Colonic mucosa (tissue), 4 donors: ENCODE measurements at regions not wholly inside any gene's neighbourhood (a gene's known extent, or its start where the extent isn't known, plus 50 kb on each side); places are given as distances from the start of the nearest gene placed in this dataset.
"Not testable (repeated sequence)": the region's sequence is repeated elsewhere in the genome, so short reads cannot be mapped to it uniquely, and the experiment has no call there.

ENCODE experiments used
- DNase-seq: peaks from one replicate; pipeline ENCODE4 v3.0.0-alpha.2; 2020
- H3K27ac ChIP-seq: fragments of 200-600 bp; one replicate; pipeline ENCODE4 v1.8.0; 2021
- H3K27me3 ChIP-seq: fragments of 200-600 bp; one replicate; pipeline ENCODE4 v1.8.0; 2021
- H3K36me3 ChIP-seq: fragments of 200-600 bp; one replicate; pipeline ENCODE4 v1.8.0; 2021
- H3K4me1 ChIP-seq: fragments of 200-600 bp; one replicate; pipeline ENCODE4 v1.8.0; 2021; ENCODE audit warnings: mild to moderate bottlenecking
- H3K4me3 ChIP-seq: fragments of 200-600 bp; one replicate; pipeline ENCODE4 v1.8.0; 2021
- H3K9ac ChIP-seq, 2 donors: one replicate each; pipeline ENCODE4 v1.7.0; 2013; ENCODE audit warnings: control low read depth in 2 of 2, low read depth in 2 of 2, low read length in 2 of 2
- H3K9me3 ChIP-seq: fragments of 200-600 bp; one replicate; pipeline ENCODE4 v1.8.0; 2021
- CTCF ChIP-seq: fragments of 200-600 bp; IDR thresholded peaks from one replicate; pipeline ENCODE4 v1.8.0; 2022; ENCODE audit warnings: antibody characterized with exemption, mild to moderate bottlenecking
- intact Hi-C: fragments of 100-400 bp; cut with DNase I; formaldehyde crosslinking; loops from one replicate; pipeline ENCODE4 v1.14.1; 2022
- donor health status: healthy.
- donor health status: DM: no; HTN: no; CAD: no.
- donor health status: DM: no; HTN: no; CAD: no.

- no peak for TF ChIP-seq CTCF
- H3K4me3 ChIP-seq: no peak overlapping the region
- H3K9ac ChIP-seq: no peak overlapping the region
- no peak for DNase-seq
- H3K27ac ChIP-seq: no peak overlapping the region
- intact Hi-C loops: no loop called here
- H3K27me3 ChIP-seq: no peaks in the 10 kb centered on the region
- no peaks in the 10 kb centered on the region for H3K9me3 ChIP-seq
- H3K36me3 ChIP-seq: no peaks in the 10 kb centered on the region
- no peaks in the 10 kb centered on the region for H3K4me1 ChIP-seq
Measured at GRCh38 chr5:18526792-18527405, 892.6 kb downstream of the TAF11L14 start.

GRCh38 chr5:18533137-18533536 lies 898.9 kb downstream of the TAF11L14 start:
- no peak for TF ChIP-seq CTCF
- H3K9ac ChIP-seq: no peak overlapping the region
- no peaks in the 10 kb centered on the region for H3K4me1 ChIP-seq
- intact Hi-C loops: no loop called here
- no peaks in the 10 kb centered on the region for H3K9me3 ChIP-seq
- no peaks in the 10 kb centered on the region for H3K36me3 ChIP-seq
- H3K4me3 ChIP-seq: no peak overlapping the region
- no peak for DNase-seq
- no peak overlapping the region for H3K27ac ChIP-seq
- no peaks in the 10 kb centered on the region for H3K27me3 ChIP-seq

GRCh38 chr5:18534119-18534518 lies 899.9 kb downstream of the TAF11L14 start:
- TF ChIP-seq CTCF: no peak
- DNase-seq: no peak
- H3K27ac ChIP-seq: no peak overlapping the region
- H3K4me1 ChIP-seq: no peaks in the 10 kb centered on the region
- H3K9me3 ChIP-seq: no peaks in the 10 kb centered on the region
- no peaks in the 10 kb centered on the region for H3K36me3 ChIP-seq
- no peaks in the 10 kb centered on the region for H3K27me3 ChIP-seq
- no peak overlapping the region for H3K9ac ChIP-seq
- intact Hi-C loops: no loop called here
- H3K4me3 ChIP-seq: no peak overlapping the region

GRCh38 chr5:18535753-18536152 lies 901.5 kb downstream of the TAF11L14 start:
- H3K27ac ChIP-seq, DNase-seq, H3K27me3 ChIP-seq, H3K9ac ChIP-seq, H3K9me3 ChIP-seq, intact Hi-C loops, H3K4me1 ChIP-seq, H3K36me3 ChIP-seq, H3K4me3 ChIP-seq: not testable (repeated sequence)

- Histone ChIP-seq H3K9me3 (no peaks in the 10 kb centered on the region), H3K4me3 (no peak overlapping the region), H3K4me1 (no peaks in the 10 kb centered on the region), H3K9ac (no peak overlapping the region), H3K36me3 (no peaks in the 10 kb centered on the region), H3K27me3 (no peaks in the 10 kb centered on the region), H3K27ac (no peak overlapping the region)
- intact Hi-C loops: no loop called here
- no peak for TF ChIP-seq CTCF
- no peak for DNase-seq
Measured at GRCh38 chr5:18544421-18544820, 910.2 kb downstream of the TAF11L14 start.

- Histone ChIP-seq H3K27ac (no peak overlapping the region), H3K9me3 (no peaks in the 10 kb centered on the region), H3K27me3 (no peaks in the 10 kb centered on the region), H3K36me3 (no peaks in the 10 kb centered on the region), H3K4me1 (no peaks in the 10 kb centered on the region), H3K4me3 (no peak overlapping the region), H3K9ac (no peak overlapping the region)
- no peak for TF ChIP-seq CTCF
- no peak for DNase-seq
- intact Hi-C loops: no loop called here
Measured at GRCh38 chr5:18546591-18546990, 912.3 kb downstream of the TAF11L14 start.
